8988T (cell line): ENCODE measurements at regions not wholly inside any gene's neighbourhood (a gene's known extent, or its start where the extent isn't known, plus 50 kb on each side); places are given as distances from the start of the nearest gene placed in this dataset.

Source experiments
- DNase-seq: peaks from one replicate; pipeline ENCODE4 v3.0.0; 2011

- DNase-seq = no peak
Measured at GRCh38 chr7:156117542-156118247, 305.4 kb upstream of the SHH start.

DNA sequence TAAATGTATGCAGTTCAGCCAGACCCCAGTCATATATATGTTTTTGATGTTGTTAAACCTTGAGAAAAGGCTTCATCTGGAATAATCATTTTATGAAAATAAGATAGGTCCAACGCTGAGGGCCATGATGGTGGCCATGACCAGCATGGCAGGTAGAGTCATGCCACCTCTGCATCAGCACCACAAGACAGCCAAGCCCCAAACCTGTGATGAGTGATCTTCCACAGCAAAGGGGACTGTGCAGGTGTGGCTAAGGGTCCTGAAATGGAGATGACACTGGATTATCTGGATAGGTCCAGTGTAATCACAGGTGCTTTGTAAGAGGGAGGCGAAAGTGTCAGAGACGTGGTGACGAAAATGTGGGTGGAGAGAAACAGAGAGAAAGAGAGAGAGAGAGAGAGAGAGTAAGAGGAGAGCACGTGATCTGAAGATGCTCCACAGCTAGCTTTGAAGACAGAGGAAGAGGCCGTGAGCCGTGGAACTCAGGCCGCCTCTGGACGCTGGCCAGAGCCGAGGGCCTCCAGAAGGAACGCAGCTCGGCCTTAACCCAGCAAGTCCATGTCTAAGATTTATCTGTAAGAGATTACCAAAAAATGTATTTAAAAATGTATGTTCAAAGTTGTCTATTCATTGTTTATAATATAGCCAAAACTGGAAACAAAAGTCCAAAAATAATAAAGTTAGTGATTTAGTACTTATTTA is 304.4 kb upstream of the SHH start:
- DNase-seq = no peak

GRCh38 chr7:156115582-156115981 is 303.3 kb upstream of the SHH start:
- DNase-seq = no peak

DNA sequence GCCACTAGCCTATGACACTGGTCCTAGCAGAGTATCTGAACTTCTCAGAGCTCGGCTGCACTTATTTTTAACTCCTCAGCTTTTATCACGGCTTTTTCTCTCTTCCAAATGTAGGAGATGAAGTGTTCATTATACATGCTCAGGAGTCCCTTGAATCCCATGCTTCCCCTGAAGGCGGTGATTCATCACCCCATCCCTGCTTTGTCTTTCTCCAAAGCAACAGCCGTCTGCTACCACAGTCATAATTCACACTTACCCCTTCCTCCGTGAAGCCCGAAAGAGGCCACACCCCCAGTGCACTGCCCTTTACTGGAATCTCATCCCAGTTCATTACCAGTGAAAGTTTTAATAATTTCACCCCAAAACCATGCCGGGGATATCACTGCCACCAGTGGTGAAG is 301.5 kb upstream of the SHH start:
- DNase-seq = no peak

DNA sequence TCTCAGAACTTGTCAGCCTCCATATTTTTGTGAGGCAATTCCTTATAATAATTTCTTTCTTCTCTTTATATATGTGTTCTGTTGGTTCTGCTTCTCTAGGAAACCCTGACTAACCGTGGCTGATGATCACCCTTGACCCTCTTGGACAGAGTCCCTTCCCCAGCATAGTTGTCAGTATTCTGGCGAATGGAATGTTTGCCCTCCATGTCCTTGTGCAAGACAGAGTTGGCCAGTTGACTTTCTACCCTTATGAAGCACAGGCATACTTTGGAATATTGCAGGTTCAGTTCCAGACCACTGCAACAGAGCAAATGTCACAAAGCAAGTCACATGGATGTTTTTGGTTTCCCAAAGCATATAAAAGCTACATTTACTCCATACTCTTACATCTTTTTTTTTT is 297.7 kb upstream of the SHH start:
- DNase-seq = no peak

GRCh38 chr7:156109076-156109475 is 296.8 kb upstream of the SHH start:
- no peak for DNase-seq

DNA sequence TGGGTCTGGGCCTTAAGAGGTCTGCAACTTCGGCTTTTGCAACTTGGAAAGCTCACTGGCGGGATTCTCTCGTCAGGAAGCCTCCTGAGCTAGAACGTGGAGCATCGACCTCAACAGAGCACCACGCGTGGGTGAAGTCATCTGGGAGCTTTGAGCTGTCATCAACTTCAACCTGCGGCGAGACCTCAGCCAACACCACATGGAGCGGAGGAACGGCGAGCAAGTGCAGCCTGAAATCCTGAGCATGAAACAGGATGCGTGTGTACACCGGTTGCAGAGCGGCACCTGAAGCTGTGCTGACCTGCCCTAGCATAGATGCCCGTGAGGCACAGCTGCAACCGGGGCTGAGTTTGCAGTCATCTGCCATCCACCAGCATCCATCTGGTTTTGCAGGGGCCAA is 295.7 kb upstream of the SHH start:
- DNase-seq = no peak

- no peak for DNase-seq
Measured at GRCh38 chr7:156106107-156106426, 293.8 kb upstream of the SHH start.

GRCh38 chr7:156105337-156106106 is 293.3 kb upstream of the SHH start:
- no peak for DNase-seq

DNA sequence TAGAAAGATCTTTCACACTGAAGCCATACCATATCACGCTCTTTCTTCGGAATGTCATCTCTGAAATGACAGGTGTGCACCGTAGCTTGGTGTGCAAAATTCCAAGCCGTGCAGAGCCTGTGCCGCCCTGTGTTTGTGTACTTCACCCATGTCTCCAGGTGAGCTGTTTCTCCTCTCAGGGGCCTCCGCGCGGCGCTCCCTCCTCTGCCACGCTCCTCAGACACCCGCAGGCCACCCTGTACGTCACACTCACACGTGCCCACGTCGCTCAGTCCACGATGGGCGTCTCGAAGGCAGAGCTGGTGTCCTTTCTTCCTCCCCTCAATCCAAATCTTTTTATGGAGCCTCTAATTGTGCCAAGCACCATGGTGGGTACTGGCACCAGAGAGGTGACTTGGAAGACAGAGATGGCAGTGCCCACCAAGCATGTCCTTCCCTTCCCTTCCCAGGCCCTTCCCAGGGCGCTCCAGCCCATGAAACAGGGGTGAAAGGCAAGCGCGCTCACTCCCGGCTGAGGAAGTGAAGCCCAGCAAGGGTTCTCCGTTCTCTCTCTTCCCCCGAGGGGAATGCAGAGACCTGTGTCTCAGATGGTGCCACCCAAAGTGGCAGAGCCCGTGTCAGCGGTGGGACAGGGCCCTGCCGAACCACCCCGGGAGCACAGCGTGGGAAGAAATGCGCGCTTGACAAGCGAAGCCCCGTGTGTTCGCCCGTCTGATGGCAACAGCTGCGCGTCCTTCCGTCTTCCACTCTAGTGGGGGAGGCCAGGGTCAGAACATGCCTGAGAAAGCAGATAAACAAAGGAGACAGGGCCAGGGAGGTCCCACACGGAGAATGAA is 292.5 kb upstream of the SHH start:
- no peak for DNase-seq

GRCh38 chr7:156102267-156102666 is 290.0 kb upstream of the SHH start:
- DNase-seq = no peak

GRCh38 chr7:156101355-156101754 is 289.1 kb upstream of the SHH start:
- no peak for DNase-seq

DNA sequence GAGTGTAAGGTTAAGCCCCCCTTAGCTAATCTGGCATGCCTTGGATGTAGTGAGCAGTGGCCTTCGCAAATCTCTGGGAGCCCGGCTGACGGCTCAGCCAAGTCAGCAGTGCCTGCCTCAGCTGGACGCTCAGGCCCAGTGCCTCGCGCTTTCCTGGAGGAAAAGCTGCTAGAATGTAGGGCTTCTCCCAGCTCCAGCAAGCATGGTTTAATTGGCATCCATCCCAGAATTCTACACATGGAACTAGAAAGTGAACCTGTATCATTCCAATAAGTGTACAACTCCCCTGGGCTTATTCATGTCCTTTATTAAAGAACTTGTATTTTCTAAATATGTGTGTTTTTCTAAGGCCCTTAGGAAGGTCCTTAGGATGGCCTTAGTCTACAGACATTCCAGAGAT is 287.8 kb upstream of the SHH start:
- no peak for DNase-seq

- no peak for DNase-seq
Measured at GRCh38 chr7:156099085-156099484, 286.8 kb upstream of the SHH start.

DNA sequence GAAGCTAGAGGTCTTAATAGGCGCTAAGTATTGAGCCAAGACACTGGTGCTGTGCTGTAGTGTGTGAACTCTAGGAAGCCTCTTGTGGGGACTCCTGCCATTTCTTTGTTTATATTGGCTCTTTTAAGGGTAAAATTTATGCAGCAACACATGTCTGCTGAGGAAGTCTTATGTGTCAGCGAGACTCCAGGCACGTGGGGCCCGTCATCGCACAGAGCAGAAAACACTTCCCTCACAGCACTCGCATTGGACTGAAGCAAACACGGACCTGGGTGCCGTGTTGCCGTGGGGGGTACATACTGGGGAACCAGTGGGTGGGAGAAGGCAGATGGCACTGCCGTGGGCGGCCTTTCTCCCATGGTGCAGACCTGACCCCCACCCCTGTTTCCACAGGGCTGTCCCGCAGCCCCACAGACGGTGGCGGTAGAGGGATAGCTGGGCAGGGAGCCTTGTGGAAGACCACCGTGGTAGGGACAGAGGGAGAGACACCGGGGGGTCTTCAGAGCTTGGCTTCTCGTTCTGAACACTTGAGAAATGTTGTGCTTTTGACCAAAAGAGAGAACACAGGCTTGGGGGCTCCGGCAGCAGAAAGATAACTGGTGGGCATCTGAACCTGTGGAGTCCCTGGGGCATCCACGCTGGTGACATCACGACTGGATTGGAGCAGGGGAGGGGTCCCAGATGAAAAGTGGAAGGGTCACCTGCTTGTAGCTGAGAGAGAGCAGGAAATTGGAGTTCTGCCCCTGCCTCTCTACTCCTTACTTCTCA is 284.7 kb upstream of the SHH start:
- DNase-seq = no peak

GRCh38 chr7:156095908-156096539 is 283.8 kb upstream of the SHH start:
- DNase-seq = no peak

DNA sequence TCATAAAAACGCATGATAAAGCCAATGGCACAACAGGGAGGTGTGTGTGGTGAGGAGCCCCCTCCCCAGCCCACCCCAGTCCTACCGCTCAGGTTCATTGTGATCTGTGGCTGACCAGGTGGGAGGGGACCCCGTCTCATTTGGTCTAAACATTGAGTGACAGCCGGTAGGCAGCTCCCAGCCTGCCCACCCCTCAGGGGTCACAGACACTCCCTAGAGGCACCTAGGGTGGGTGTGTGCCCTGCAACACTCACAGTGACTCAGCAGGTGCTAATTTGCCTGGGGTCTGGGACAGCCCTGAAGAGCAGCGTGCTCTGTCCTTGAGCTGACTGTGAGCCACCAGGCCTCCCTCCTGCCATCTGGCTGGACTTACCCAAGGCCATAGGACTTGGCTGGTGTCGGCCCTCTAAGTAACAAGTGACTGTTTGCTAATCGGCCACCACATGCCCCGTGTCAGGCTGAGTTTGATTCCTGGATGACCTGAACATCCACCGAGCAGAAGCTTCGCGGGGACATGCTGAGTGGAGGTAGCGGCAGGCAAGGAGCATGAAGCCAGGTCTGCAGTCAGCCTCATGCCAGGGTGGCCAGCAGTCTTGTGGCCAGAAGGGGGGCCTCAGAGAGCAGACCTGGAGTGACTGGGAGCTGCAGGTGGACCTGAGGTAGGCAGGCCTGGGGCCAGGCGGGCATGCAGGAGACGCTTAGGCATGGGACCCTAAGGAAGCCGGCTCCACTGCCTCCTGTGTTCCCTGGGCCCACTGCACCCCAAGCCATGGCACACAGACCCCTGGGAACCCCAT is 282.3 kb upstream of the SHH start:
- no peak for DNase-seq

DNA sequence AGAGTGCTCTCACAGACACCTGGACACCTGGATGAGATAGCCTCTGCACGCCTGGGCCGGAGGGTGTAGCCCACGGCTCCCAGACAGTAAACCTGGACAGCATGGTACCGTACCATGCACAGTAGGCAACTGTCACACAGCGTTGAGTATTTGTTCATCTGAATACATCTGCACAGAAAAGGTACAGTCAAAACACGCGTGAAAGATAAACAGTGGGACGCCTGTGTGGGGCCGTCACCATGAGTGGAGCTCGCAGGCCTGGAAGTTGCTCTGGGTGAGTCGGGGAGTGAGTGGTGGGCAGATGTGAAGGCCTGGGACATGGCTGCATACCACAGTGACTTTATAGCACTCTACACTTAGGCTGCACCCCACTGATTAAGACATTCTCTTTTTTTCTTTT is 280.0 kb upstream of the SHH start:
- DNase-seq = no peak

DNA sequence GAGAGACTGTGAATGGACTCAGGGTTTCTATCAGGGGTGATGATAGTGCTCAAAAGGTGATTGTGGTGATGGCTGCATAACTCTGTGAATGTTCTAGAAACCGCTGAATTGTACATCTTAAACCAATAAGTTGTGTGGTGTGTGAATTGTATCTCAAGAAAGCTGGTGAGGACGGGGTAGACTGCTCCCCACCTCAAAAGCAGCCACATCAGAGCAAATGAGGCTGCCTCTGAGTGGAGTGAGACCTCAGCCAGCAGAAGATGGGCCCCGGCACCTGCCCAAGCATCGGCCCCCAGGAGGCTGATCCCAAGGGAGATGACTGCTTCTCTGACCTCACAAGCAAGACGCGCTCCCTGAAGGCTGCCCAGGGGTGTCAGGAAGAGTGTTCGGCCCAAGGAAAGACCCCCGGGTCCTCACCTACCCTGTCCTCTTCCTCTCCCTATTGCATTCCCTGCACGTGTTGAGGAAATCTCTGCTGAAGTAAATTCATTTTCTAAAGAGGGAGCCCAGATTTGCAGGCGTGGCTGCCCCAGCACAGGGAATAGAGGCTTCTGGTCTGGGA is 279.3 kb upstream of the SHH start:
- no peak for DNase-seq

DNA sequence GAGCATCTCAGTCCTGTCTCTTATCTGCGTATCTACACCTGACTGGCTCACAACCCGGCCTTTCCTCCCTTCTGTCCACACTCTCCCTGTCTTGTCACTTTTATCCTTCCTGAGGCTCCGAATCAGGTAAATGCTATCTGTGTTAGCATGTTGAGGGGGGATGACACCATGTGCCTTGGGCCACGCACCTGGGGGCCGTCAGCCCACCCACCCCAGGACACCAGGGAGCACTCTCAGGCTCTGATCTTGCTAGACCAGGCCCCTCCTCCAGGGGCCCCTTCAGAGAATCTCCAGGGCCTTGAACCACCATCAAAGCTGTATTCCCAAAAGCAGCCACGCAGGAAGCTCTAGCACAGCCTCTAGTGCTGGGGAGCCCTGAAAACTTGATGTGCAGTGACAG is 278.7 kb upstream of the SHH start:
- DNase-seq = no peak

GRCh38 chr7:156089222-156089621 is 277.0 kb upstream of the SHH start:
- no peak for DNase-seq
